ENCODE measurements at regions not wholly inside any gene's neighbourhood (a gene's known extent, or its start where the extent isn't known, plus 50 kb on each side); places are given as distances from the start of the nearest gene placed in this dataset.

GRCh38 chr16:48076455-48077012, 79.3 kb downstream of the ABCC12 start:
- ATAC-seq (peak; percentile 72), DNase-seq (ENCODE audit: low read depth, low spot score) (peak; percentile 46)
- TF ChIP-seq POLR2AphosphoS5 (IDR thresholded peaks at IDR 0.05; ENCODE audit: low read depth, low read length) = no peak
- TF ChIP-seq REST (IDR thresholded peaks at IDR 0.05; ENCODE audit: insufficient read depth in 1 of 2, low read depth in 2 of 2, low read length in 1 of 2) = no peak
- TF ChIP-seq TCF7L2 (IDR thresholded peaks at IDR 0.05; ENCODE audit: low read depth, low read length) = no peak
- TF ChIP-seq SIN3A (IDR thresholded peaks at IDR 0.05; ENCODE audit: borderline replicate concordance, insufficient read depth, low read depth, low read length) = no peak
- no peak for TF ChIP-seq CTCF (IDR thresholded peaks at IDR 0.05)
- no peaks in the 10 kb centered on the region for H3K36me3 ChIP-seq (ENCODE audit: control insufficient read depth, insufficient read depth, low read length)
- intact Hi-C loops (cut with micrococcal nuclease; ENCODE audit: unreplicated experiment) = no loop called here
- H3K4me1 ChIP-seq (ENCODE audit: control insufficient read depth, insufficient read depth, low read length) = no peaks in the 10 kb centered on the region
- H3K9me3 ChIP-seq (ENCODE audit: control insufficient read depth, insufficient read depth, low read depth, low read length) = no peaks in the 10 kb centered on the region
- no peak overlapping the region for H3K4me3 ChIP-seq (ENCODE audit: low read depth in 2 of 2, low read length in 2 of 2)
- no TSS peak for BruUV-seq (replicated peaks)
- in situ Hi-C loops (cut with HindIII; ENCODE audit: low pct_unique_long_range_greater_than_20kb, low sequenced_read_pairs) = no loop called here
- CTCF ChIA-PET = no interaction called here
- POLR2A ChIA-PET = interaction anchor here (0.8 kb wide), 1 partner anchor 15 kb away, joined by 4 read pairs; no protein-coding TSS in a partner anchor
- H3K27ac ChIP-seq (ENCODE audit: low read length) = peak overlapping the region; percentile 65; the same call in 1 of the 2 replicates
- H3K27me3 ChIP-seq (ENCODE audit: control insufficient read depth, insufficient read depth, low read length) = no peaks in the 10 kb centered on the region

GRCh38 chr16:48075398-48075797, 80.4 kb downstream of the ABCC12 start:
- ChIA-PET POLR2A (no interaction called here), CTCF (no interaction called here)
- Histone ChIP-seq H3K27me3 (ENCODE audit: control insufficient read depth, insufficient read depth, low read length) (no peaks in the 10 kb centered on the region), H3K27ac (ENCODE audit: low read length) (peak overlapping the region; percentile 65; the same call in 1 of the 2 replicates), H3K4me1 (ENCODE audit: control insufficient read depth, insufficient read depth, low read length) (no peaks in the 10 kb centered on the region), H3K4me3 (ENCODE audit: low read depth in 2 of 2, low read length in 2 of 2) (no peak overlapping the region), H3K9me3 (ENCODE audit: control insufficient read depth, insufficient read depth, low read depth, low read length) (no peaks in the 10 kb centered on the region), H3K36me3 (ENCODE audit: control insufficient read depth, insufficient read depth, low read length) (no peaks in the 10 kb centered on the region)
- no peak for ATAC-seq
- DNase-seq (ENCODE audit: low read depth, low spot score) = no peak
- no peak for TF ChIP-seq POLR2AphosphoS5 (IDR thresholded peaks at IDR 0.05; ENCODE audit: low read depth, low read length)
- in situ Hi-C loops (cut with HindIII; ENCODE audit: low pct_unique_long_range_greater_than_20kb, low sequenced_read_pairs) (no loop called here), intact Hi-C loops (cut with micrococcal nuclease; ENCODE audit: unreplicated experiment) (no loop called here)
- no TSS peak for BruUV-seq (replicated peaks)

GRCh38 chr16:48067388-48067787, 88.4 kb downstream of the ABCC12 start:
- TF ChIP-seq REST (IDR thresholded peaks at IDR 0.05; ENCODE audit: insufficient read depth in 1 of 2, low read depth in 2 of 2, low read length in 1 of 2) (no peak), TCF7L2 (IDR thresholded peaks at IDR 0.05; ENCODE audit: low read depth, low read length) (no peak)
- Histone ChIP-seq H3K4me3 (ENCODE audit: low read depth in 2 of 2, low read length in 2 of 2) (no peak overlapping the region), H3K9me3 (ENCODE audit: control insufficient read depth, insufficient read depth, low read depth, low read length) (no peaks in the 10 kb centered on the region), H3K36me3 (ENCODE audit: control insufficient read depth, insufficient read depth, low read length) (no peaks in the 10 kb centered on the region), H3K27ac (ENCODE audit: low read length) (no peak overlapping the region; the same call in 1 of the 2 replicates), H3K27me3 (ENCODE audit: control insufficient read depth, insufficient read depth, low read length) (no peaks in the 10 kb centered on the region), H3K4me1 (ENCODE audit: control insufficient read depth, insufficient read depth, low read length) (no peaks in the 10 kb centered on the region)
- intact Hi-C loops (cut with micrococcal nuclease; ENCODE audit: unreplicated experiment) = no loop called here
- DNase-seq (ENCODE audit: low read depth, low spot score) (no peak), ATAC-seq (no peak)
- ChIA-PET POLR2A (no interaction called here), CTCF (no interaction called here)
- in situ Hi-C loops (cut with HindIII; ENCODE audit: low pct_unique_long_range_greater_than_20kb, low sequenced_read_pairs) = no loop called here
- BruUV-seq (replicated peaks) = no TSS peak
